GM21737 (cell line): ENCODE measurements at regions not wholly inside any gene's neighbourhood (a gene's known extent, or its start where the extent isn't known, plus 50 kb on each side); places are given as distances from the start of the nearest gene placed in this dataset.

Source experiments
- ATAC-seq: cut with Tn5 transposase; IDR thresholded peaks from one replicate; pipeline ENCODE4 v1.9.1; 2021; ENCODE audit warnings: mild to moderate bottlenecking, moderate library complexity; ENCODE audit not compliant: unreplicated experiment

DNA sequence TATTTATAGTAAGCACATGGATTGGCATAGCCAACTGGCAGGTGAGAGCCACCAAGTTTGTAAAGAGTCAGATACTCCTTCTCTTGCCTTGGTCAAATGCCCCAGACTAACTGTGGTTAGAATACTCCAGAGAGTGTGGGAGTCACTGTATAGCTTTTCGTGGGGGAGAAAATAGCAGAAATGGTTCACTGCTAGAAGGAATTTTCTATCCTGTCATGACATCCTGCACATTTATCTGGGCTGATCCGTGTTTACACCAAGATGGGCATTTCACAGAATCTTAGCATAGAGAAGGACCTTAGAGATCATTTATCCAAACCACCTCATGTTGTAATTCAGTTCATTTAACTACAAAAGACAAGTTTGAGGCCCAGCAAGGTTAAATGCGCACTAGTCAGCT, 460.8 kb downstream of the ENC1 start:
- no peak for ATAC-seq

DNA sequence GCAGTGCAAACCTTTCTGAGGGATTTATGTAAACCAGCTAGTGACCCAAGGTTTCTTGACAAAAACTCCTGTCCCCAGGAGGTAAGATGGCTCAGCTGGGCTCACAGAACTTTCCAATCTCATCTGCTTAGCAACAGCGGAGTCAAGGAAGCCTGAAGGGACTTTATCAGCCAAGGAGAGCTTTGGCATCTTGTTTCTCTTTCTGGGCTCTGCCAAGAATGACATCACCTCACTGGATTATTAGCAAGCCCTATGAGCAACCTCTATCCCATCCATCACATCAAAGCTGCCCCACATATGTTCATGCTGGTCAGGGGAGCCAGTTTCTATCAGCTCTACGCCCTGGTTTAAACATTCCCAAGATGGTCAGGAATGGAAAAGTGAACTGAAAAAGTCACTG, 461.3 kb downstream of the ENC1 start:
- no peak for ATAC-seq

DNA sequence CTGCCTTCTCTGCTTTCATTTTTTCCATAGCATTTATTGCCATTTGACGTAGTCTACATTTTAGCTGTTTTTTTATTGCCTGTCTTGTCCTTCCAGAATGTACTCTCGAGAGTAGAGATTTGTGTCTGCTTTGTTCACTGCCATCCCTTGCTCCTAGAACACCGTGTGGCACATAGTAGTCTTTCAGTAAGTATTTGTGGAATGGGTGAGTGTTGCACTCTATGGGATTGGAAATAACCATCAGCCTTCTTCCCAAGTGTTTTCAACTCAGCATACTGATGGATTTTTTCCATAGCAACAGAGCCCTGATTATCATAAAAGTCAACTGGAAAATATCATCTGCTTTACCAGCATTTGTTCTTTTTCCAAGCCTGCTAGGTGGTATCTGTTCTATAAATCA, 462.6 kb downstream of the ENC1 start:
- no peak for ATAC-seq

DNA sequence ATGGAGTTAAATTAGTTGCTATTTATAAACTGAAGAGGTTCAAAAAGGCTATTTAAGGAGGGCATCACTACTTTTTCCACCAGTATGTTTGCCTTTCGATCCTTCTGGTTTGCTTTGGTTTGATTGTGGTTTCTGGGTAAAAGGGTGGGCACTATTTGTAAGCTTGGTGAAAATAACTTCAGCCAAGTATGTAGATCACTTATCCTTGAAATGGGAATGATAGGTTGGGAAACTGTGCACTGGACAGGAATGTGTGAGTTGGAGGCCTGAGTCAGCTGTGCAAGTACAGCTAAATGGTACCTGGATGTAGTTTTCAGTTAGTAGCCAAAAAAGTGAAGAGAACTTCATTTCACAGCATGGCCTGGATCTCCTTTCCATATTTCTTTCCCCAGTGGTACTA, 466.2 kb downstream of the ENC1 start:
- no peak for ATAC-seq

DNA sequence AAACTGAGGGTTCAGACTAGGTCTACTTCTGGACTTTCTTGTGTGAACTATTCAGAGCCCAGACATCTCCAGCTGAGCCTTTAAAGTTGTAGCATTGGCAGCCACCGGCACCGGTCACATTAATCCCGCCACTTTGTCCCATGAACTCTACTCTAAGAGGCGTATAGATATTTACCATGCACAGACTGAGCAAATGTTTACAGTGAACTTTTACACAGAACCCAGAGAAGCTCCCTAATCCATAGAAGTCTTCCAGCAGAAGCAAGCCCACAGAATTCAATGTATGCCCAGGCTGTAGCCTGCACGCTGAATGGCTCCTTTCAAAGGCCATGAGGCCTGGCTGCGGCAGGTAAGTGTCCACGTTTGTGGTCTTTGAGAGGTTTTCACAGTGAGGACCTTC, 466.9 kb downstream of the ENC1 start:
- ATAC-seq: no peak

DNA sequence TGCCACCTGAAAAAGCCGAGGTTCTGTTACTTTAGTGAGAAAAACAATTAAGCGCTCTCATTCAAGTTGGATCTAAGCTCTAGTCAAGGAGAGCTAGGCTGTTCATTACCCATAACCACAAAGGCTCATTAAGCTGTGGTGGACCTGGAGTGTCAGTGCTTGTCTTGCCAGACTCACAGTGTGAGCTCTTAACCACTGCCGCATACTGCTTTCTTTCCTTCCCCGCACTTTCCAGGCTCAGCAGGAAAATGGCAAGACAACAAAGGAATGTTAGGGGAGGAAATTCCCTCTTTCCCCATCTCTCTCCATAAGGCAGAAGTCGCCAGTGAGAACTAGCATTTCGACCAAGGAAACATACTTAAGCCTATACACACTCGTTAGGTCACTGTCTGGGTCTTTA, 467.3 kb downstream of the ENC1 start:
- ATAC-seq: no peak

DNA sequence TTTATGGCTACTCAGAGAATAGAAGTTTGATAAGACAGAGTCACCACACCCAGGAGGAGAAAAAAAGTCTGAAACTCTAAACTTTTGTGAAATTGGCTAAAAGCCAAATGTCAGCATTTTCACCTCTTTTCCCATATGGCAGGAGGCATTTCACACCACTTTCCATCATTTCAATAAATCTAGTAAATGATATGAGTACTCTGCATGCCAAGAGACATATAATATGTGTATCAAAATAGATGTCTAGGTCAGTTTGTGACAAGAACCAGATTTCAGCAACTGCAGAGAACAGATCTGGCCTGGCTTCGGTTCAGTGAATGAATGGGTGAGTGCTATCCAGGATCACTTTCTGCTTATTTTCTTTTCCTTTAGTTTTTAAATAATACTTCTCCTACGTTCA, 470.8 kb downstream of the ENC1 start:
- ATAC-seq: no peak

DNA sequence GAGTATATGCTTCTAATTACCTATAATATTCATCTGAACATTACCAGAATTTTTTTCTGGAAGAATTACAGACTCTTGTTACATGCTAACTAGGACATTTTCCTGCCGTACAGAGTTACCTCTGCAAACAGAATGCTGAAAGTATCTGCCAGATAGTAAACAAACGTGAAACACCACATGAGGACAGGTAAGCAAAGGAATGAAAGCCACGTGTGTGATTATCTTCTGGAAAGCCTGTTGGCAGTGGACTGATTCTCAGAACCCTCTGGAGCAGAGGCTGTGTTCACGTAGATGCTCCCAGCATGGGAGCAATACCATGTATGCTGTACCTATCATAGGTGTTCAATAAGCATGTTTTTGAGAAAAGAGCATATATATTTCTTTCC, 472.6 kb downstream of the ENC1 start:
- ATAC-seq: no peak

DNA sequence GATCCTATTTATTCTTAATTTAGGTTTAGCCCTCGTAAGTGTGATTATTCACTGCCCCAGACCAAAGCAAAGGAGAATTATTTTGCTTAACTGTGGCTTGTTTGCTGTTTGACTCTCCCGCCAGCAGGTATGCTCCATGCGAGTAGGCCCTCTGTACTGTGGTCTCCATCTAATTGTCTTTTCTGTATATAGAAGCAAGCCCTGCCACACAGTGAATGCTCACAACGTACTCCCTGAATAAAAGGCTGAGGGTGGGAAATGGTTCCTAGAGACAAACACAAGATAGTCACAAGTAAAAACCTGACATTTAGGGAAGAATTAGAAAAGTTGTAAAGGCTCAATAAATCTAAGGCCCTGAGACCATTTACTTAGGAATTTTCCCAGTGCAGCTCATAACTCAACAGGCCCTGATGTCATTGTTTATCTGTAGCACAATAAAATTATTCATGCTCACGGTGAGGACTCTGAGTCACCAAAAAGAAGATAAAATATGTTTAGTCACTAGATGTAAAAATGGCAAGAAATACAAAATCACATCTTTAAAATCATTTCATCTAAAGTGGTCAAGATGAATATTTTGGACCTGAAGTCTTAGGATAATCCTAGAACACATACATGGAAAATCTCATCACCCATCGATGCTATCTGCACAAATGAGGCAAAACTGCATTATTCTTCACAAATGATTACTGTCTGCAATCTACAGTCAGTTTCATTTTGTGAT, 473.2 kb downstream of the ENC1 start:
- no peak for ATAC-seq

DNA sequence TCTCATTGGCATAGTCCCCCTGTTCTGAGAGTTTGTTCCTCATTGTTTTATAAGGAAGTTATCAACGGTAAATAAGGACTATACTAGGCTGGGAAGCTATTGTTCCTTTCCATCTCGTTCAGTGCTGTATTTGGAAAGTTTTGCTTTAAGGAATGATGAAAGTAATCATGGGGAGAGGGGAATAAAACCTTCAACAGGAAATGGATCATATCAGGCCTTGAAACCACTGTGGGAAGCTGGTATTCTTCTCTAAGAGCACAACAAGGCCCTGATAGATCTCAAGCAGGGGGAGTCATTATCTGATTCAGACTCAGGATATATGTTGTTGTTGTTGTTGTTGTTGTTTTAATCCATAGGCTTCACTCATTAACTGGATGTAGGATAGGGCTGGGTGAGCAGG, 474.5 kb downstream of the ENC1 start:
- no peak for ATAC-seq

DNA sequence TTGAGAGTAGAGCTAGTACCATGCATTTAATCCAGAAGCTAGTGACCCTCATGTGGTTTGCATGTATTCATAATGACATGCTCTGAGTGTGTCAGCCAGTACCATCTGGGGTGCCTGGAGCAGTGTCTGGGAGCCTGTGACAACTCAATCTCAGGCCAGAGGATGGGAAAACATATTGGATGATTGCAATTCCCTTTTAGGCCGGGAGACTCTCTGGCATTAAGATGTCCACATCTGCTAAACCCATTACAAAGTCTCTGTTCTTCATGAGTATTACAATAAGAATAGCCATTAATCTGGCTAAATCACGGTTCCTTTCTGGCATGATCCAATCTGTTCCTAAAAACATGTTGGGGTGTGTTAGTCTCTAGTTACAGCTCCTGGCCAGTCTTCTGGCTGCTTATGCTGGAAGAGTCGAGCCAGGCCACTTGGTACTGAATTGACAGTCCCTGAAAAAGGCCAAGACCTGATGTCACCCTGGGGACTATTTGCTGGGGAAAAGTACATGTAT, 475.7 kb downstream of the ENC1 start:
- no peak for ATAC-seq

DNA sequence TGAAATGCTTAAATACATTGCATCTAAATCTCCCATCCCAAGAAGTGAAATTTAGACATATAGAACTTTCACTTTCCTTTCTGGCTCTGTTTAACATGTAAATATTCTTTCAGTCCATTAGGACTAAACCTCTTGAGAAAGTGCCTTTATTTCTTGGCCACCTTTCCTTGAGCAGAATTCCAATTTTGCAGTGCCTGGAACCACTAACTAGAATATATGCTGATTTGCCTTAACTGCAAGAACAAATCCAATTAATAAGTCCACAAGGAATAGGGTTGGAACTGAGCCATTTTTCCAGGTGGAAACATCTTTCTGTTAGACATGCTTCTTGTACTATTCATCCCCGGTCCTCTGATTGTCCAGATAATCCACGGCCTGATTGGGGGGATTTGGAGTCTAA, 478.0 kb downstream of the ENC1 start:
- ATAC-seq: no peak

DNA sequence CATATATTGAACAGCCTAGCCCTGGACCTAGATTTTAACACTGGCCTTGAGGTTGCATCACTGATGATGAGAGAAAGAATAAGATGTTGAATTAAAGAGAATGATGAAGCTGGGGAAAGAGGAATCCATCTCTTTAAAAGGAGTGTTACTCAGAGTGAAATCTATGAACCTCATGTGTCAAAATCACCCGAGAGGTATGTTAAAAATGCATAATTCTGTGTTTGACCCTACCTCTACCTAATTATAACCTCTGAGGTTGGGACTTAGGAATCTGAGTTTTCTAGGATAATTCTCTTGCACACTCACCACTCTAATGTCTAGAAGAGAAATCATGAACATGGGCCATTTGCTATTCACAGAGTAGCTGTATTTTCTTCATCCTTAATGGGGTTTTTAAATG, 479.4 kb downstream of the ENC1 start:
- no peak for ATAC-seq

DNA sequence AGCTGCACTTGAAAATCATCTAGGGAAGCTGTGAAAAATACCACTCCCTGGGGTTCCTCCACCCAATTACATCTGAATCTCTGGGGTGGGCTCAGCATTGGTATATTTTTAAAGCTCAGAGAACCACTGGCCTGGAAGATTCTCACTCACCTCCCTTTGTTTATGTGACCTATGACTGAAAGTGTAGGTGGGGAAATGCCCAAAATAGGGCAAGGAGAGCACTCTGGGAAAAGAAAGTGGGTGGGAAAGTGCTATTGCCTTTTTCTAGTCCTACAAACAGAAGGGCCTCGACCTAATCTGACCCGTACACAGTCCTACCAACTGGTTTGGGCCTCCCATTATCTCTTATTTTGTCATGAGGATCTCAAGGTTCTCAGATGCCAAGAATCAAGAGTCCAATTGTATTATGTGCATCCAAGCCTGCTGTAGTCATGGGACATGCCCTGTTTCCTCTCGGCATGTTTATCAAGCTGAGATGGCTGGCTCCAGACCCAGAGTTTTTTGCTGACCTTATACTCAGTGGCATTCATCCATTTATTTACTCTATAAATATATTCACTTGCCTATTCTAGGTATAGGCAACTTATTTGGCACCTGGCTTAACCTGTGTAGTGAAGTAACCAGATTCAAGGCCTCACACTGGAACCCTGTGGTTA, 483.7 kb downstream of the ENC1 start:
- ATAC-seq: no peak

DNA sequence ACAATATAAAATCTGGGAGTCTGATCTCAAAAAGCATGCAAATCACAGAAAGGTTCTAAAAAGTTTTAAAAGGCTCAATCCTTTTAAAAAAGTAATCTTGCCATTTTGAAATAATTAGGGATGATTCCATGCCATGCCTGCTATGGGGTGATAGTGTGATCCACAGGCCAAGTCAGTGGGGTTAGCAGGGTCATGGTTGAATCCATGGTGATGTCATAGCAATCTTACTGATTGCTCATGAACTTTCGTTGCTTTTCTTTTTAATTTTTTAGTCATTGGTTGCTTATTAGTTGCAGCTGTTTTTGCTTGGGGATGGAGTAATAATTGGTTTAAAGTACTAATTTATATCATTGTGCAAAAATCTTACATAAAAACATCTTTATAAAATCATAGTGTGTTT, 485.0 kb downstream of the ENC1 start:
- no peak for ATAC-seq

DNA sequence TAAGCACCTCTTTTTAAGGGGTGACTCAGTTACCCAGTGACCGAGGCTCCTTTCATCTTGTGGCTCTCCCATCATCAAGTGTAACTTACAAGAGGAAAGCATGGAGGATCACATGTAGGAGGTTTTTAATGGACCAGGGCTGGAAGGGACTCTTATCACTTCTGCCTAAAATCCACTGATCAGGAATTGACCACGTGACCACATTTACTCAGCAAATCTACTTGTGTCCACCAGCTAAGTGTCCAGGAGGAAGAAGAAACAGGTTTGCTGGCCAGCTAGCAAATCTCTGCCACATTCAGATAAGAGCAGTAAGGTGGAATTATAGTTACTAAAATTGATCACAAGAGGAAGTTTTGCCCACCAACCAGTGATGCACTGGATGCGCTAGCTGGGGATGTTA, 486.0 kb downstream of the ENC1 start:
- ATAC-seq: no peak

DNA sequence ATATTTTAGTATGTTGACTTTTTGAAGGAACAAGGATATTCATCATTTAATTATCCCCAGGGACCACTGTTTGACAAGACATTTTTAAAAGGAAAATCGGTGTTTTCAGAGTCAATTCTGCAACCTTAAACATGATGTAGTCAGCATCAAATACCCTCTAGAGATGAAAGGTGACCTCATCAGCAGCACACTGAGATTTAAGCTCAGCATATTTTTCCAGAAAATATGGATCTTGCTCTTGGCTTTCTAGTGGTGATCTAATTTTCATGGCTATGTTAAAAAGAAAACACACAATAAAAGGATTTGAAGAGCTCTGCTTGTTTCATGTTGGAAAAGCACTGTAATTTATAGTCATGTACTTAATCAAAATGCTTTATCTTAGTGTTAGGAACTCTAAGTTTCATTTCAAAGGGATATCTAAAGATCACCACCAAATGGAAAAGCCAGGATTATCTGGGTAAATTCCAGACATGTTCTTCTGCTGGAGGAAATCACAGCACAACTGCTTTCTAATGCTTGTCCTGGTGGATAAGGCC, 487.2 kb downstream of the ENC1 start:
- ATAC-seq: no peak

DNA sequence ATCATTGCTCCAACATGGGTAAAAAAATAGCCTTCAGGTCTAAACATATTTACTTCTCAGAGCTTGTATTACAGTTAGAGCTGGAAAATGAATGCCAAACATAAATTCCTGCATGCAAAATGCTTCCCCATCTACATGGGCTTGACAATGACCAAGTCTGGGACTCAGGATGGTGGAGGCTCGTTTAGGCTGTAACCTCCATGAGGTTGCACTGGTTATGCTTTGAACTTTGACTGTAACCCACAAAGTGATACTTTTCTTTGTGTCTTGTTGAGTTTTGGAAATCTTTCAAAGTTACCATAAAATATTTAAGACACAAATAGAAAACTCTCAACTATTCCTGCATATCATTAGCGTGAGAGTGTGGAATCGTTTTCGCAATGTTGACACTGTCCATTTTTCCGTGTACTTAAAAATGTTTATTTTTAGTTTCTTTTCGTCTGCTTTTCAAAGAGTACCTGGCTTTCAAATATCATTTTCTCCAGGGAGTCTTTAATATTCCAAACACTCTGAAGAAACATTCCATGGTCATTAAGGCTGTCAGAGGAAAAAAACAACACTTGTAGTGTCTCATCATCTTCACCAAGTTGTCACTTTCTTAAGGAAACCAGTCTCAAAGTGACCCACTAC, 487.8 kb downstream of the ENC1 start:
- no peak for ATAC-seq

DNA sequence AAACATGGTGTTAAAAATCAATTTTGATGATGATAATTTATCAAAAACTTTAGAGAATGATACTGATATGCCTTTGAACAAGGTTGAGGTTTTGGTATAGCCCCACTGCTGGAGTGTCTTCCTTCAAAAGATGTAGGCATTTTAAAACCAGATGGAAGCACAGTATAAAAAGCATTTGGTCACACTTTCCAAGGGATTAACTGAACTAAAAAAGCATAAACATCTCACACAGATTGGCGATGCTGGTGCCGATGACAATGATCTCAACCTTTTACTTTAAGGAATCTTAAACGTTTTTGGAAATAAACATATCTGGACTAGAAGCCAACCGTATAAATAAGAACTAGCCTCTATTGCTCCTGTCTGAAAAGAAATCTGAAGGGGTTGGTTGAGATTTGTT, 488.4 kb downstream of the ENC1 start:
- no peak for ATAC-seq

DNA sequence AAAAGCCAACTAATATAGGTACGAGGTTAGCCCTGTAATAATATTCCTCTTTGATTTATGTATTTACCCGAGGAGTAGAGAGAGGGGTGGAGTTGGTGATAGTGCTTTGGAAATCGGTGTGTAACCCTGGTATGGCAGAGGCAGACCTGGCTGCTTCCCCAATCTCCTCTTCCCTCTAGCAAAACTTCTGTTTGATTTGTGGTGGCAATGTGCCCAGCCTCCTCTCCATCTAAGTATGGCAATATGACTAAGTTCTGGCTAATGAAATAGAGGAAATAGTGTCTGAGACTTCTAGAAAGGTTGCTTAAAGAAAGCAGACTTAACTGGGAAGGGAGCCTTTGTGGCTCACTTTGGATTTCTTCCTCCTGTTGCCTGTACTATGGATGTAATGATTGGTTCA, 491.1 kb downstream of the ENC1 start:
- no peak for ATAC-seq

DNA sequence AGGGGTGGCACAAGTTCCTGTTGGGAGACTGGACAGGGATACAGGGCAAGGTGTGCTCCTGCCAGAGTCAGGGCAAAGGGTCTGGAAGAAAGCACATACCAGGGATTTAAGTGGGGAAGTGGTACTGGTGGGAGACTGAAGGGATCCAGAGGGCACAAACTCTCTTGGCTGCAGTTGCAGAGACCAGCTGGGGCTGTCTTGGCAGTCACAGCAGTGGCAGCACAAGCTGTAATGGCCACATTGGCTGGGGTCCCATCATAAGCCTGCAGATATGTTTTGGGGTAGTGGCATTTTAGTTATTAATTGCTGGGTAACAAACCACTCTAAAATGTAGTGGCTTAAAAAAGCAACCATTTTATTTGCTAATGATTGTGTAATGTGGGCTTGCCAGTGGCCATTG, 492.2 kb downstream of the ENC1 start:
- no peak for ATAC-seq

DNA sequence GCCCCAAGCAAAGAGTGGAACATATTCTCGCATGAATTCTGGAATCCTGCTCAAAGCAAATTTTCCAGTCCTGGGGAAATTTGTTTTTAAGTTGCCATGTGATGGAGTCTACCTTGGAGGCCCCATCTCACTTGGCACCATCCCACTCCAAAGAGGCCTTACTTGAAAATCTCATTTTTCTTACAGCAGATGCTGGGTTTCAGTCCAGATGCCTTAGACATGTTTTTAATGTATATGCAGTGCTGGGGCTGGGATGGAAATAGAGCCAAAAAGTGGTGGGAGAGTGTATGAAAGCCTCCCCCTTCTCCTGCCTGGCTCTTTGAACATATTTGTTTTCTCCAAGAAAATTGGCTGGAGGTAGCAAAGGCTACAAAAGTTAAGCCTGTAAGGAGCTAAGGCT, 493.7 kb downstream of the ENC1 start:
- no peak for ATAC-seq
